CD4-positive, alpha-beta T cell treated with Interleukin-6 for 4 hours (primary cell): ENCODE measurements at regions not wholly inside any gene's neighbourhood (a gene's known extent, or its start where the extent isn't known, plus 50 kb on each side); places are given as distances from the start of the nearest gene placed in this dataset.

Experiments
- DNase-seq: peaks from one replicate; pipeline ENCODE4 v3.0.0-alpha.2; 2020; ENCODE audit warnings: mixed read lengths

DNA sequence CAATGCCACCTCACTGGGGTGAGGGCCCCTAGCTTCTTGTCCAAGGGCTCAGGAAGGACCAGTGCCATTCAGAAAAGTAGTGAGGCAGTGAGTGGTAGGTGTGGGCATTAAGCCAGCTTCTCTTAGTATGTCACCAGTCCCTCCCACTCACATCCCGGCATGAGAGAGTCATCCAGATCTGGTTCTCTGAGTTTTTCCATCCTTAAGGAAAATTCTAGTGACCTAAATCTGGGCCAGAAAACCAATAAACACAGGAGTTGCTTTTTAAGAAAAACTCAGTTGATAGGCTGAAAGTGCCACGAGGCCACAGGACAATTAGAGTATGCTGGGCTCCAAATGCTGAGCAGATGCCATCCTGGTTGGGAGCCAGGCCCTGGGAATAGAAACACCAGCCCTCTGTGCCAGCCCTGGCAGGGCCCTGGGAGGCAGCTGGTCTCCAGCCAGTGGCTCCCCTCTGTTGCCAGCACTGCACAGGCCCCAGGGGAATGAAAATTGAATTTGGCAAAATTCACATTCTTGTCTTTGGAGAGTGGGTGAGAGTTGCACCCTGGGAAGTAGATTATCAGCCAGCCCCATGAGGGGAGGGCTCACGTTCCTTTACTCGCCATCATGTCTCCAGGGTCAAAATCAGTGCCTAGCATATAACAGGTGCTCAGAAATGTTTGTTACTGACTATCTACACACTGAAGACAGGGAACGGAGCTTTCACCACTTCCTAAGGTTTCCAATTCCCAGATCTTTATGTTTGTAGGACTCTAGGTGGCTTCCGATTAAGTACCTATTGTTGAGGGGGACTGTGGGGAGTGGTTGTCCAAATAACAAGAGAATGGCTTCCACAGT is 52.8 kb downstream of the FAM43A start:
- no peak for DNase-seq

DNA sequence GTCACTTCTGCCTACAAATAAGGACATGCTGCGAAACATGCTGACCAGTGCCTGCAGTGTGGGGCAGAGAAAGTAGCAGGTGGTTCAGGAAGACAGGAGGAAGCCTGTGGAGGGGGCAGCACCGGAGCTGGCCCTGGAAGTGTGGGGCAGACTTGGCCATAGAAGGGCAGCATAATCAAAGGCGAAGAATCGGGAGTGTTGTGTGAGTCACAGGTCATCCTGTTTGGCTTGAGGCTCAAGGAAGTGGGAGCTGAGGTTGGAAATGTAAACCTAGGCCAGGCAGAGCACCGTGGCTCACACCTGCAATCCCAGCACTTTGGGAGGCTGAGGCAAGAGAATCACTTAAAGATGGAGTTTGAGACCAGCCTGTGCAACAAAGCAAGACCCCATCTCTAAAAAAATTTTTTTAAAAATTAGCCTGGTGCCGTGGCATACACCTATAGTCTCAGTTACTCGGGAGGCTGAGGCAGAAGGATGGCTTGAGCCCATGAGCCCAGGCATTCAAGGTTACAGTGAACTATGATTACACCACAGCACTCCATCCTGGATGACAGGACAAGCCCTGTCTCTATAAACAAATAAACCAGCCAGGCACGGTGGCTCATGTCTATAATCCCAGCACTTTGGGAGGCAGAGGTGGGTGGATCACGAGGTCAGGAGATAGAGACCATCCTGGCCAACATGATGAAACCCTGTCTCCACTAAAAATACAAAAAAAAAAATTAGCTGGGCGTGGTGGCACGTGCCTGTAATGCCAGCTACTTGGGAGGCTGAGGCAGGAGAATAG is 54.0 kb downstream of the FAM43A start:
- no peak for DNase-seq

DNA sequence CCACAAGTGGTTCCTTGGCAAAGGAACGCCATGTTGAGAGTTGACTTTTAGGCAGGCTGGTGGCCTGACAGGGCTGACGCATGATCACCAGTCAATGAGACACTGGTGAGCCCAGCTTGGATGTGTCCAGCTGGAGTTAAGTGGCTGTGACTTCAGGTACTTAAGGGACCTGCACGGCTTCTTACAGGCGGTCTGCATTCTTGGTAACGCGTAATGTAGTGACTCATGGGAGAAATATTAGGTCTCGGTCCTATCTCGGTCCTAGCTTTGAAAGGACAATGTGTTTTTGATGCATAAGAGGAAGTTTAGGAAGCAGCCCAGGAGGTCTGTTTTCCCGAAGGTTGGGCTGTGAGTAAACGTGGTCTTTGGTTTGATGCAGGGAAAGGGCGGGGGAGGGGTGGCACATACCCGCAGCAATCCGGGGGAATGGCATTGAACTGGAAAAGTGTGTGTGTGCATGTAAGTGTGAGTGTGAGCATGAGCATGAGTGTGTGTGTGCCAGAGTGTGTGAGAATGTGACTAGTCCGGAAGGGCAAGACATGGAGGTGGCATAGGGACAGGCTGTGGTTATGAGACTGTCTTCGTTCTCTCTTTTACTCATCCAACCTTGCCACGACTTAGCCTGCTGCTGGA is 55.3 kb downstream of the FAM43A start:
- no peak for DNase-seq

DNA sequence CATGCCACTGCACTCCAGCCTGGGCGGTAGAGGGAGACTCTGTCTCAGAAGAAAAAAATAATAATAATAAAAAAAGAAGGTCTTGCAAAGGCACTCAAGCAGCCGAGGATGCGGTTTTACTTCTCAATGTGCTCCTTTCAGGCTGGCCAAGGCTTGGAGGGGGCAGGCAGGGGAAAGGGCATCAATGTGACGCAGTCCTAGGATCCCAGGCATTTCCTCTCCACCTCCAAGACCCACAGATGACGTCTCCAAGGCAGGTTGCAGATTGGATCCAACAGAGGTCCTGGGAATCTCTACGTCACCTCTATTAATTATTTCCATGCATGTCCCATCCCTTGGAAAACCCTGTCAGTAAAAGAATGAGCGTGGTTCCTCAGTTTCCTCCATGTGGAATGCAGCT is 56.2 kb downstream of the FAM43A start:
- no peak for DNase-seq

DNA sequence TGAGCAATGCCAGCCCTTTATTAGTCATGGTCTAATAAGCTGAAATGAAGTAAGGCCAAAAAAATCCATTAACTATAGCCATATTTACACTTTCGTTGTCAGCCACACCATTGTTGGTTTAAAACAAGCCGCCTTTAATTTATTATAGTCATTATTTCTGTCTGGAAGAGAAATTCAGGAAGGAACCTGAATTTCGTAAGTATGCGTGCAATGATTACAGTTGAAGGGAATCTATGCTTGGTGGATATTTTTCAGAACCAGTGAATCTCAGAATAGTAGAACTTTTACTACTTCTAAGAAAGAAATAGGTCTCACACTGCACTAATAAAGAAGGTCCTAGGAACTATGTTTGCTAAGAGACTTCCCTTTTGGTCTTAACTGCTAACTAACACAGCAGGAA is 59.1 kb downstream of the FAM43A start:
- no peak for DNase-seq

DNA sequence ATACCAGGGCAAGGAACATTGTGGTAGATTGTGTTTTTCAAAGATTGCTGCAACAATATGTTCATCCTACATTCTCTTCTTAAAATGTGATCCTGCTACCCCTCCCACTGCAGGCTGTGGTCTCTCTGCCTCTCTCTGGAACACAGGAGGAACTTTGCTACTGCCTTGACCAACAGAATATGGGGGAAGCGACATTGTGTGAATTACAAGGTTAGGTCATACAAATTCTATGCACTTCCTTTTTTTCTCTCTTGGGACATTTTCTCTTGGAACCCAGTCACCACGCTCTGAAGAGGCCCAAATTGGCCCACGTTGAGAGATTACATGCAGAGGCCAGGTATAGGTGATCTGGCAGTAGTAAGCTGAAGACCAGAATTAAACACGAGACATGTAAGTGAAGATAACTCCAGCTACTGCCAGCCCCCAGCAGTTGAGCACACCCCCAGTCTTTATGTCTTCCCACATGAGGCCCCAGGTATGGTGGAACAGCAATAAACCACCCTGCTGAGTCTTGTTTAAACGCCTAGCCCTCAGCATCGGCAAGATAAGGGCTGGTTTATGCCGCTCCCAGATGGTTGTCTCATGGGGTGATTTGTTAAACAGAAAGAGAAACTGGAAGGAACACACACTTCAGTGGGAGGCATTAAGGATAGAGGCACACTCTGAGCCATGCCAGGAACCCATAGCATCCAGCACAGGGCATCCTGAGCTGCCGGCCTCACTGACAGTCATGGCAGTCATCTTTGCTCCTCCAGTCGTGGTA is 59.9 kb downstream of the FAM43A start:
- DNase-seq, result no peak

DNA sequence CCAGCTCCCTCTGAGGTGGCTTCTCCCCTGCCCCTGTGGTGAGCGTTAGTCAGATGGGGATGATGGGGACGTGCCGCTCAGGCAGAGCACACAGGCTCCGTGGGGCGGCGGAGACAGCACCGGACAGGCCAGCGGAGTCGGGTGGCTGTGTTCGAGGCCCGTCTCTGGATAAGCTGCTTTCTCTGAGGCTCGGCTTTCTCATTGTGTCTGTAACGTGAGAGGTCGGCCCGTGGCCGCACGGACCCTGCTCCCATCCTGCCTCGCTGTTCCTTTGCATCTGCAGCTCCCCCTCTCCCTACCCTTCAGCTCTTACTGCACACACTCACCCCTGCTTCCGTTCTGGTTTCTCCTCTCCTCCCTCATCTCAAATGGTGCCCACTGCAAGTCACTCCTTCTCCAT is 62.5 kb downstream of the FAM43A start:
- no peak for DNase-seq

DNA sequence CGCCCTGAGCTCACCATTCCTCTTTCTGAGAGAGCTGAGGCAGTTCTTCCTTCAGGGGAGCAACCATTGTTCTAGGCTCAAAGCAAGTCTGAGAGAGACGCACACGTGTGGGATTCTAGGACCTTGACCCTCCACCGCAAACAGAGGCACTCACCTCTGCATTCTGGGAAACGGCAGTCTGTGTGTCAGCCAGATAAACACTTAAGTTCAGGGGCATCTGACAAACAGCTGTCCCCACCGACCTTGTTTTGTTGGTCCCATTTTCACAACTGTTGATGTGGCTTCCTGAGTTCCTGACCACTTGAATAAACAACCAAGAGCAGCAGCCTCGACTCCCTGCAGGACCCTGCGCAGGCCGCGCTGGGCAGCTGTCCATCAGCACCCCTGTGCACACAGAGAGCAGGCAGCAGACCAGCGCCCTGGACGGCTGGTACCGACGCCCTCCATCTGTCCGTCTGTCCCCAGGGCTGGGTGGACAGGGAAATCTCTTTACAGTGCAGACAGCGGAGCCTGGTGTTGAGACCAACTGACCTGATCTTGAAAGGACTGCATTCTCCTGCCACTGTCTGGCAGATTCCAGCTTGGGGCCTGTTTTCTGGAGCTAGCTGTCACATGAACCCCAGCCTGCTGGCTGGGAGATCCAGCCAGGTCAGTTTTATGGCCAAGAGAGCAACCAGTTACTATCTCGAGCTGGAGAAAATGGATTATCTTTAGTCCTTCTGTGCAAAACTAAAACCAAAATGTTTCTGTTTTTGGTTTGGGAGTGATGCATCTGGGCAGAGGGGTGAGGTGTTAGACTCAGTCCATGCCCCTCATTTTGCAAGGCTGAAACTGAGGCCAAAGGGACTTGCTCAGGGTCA is 64.2 kb downstream of the FAM43A start:
- no peak for DNase-seq

DNA sequence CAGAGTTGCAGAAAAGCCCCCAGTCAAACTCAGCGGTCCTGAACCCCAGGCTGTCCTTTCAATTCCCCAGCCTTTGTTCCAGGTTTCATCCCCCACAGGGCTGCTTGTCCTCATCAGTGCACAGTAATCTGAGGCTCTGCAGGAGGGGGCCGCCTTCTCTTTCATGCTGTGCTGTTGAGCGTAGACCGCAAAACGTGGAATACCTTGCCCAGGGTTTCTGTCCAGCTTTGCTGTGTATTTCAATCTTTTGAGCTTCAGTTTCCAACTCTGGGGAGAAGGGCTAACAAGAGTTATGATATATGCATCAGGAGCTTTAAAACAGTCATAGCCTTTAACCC is 64.8 kb downstream of the FAM43A start:
- DNase-seq, result no peak

DNA sequence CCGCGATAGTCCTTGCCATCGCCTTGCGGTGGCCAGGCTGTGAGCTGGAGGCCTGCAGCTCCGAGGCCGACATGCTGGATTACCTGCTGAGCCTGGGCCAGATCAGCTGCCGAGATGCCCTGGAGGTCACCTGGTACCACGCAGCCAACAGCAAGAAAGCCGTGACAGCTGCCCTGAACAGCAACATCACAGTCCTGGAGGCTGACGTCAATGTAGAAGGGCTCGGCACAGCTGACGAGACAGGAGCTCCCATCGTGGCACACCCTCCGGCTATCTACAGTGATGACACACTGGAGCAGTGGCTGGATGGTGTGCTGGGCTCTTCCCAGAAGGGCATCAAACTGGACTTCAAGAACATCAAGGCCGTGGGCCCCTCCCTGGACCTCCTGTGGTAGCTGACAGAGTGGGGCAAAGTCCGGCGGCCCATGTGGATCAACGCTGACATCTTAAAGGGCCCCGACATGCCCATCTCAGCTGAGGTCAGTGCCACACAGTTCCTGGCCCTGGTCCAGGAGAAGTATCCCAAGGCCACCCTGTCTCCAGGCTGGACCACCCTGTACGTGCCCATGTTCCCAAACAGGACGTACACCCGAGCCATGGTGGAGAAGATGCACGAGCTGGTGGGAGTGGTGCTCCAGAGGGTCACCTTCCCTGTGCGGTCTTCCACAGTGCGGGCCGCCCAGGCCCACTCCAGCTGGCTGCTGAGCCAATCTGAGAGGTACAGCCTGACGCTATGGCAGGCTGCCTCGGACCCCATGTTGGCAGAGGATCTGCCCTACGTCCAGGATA is 70.2 kb downstream of the FAM43A start:
- no peak for DNase-seq

DNA sequence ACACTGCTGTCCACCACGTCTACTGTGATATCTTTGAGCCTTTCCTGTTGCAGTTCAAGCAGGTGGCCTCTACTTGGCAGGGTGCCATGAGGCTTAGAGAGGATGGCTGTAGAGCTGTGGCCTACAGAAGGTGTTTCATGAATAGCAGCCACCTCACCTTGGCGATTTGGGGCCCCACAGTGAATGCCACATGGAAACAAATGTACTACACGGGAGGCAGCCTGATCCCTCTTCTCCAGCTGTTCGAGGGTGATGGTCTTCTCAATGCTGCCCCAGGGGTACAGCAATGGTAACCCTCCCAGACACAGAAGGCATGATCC is 70.7 kb downstream of the FAM43A start:
- DNase-seq, result no peak

DNA sequence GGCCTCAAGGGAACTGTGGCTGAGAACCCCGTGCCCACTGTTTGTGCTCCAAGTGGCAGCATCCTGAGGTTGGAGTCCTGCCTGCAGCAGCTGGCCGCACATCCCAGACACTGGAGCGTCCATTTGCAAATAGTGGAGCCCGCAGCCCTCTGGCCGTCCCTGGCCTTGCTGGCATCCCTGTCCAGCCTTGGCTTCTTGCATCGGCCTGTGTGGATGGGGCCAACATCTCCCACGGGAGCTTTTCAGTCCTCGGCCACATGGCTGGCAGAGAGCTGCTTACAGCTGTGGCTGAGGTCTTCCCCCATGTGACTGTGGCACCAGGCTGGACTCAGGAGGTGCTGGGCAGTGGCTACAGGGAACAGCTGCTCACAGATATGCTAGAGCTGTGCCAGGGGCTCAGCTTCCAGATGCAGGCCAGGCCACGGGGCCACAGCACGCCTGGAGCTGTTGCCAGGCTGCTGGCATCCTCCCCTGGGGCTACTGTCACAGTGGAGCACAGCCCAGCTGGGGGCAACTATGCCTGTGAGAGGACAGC is 71.2 kb downstream of the FAM43A start:
- no peak for DNase-seq

DNA sequence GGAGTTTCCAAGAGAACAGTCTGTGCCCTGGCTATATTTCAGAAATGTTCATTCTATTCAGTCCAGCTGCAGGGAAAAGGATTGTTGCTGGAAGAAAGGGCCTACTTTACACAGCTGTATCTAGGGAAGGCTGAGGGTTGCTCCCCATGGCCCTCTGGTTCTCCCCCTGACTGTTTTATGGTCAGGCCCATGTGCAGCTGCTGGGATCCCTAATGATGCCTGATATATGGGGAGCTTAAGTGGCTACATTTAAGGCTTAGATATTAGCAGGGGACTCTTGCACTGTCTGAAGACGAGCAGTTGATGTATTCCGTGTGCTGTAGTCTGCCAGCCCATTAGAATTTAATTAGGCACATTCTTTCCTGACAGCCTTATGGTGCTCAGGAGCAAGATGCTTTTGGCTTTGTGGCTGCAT is 72.0 kb downstream of the FAM43A start:
- no peak for DNase-seq

DNA sequence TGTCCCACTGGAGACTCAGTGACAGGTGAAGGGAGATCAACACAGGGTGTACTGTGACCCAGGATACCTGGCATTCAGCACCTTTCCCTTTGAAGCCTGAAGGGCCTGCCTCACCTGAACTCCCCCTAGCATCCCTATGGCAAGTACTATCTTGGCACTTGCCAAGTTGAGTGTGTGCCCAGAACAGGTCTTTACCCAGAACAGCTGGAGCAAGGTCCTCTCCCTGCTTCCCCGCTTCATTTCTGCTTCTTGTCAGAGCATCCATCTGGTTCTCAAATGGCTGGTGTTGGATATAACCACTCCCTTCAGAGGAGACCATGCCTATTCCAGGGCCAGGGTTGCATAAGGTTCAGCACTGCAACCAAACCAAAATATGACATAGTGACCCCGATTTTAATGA is 73.0 kb downstream of the FAM43A start:
- no peak for DNase-seq

DNA sequence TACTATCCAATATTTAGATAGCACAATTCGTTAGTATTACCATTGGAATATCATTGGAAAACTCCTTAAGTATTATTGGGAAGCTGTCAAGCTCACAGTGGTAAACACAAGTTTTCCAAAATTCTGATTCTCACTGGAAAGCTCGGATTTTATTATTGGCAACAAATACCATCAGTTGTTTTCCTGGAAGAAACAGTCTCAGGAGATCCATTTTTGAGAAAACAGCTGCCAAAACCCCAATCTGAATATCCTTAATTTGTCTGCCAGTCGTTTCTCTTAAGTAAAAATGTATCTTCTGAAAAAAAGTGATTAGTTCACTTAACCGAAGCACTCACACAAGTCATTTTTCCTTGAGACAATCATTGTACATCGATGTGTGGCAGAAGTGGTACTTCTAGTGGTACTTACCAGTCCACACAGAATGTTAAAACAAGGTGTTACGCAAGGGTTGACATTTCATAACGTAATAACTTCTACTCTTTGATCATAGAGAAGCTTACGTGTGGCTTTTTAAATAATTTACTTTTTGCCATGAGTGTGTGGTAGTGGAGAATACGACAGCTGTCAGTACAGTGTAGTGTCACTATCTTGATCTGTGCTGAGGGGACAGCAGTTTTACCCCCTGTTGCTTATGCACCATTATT is 74.9 kb downstream of the FAM43A start:
- DNase-seq, result no peak

DNA sequence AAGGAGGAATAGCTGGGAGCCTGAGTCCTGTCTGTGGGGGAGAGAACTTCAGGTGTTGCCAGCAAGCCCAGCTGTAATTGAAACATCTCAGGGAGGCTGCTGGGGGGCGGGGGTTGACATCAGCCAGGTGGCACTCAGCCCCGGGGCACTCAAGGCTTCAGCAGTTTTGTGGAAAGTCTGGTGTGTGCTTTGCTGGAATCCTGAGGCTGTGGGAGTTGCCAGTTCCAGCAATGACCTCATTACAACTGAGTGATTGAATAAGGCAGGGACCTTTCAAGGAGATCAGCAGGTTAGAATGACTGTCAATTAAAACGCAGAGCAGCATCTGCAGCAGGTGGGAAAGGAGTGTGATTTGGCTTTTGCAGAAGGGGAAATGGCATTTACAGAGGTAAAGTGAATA is 75.7 kb downstream of the FAM43A start:
- DNase-seq, result no peak

DNA sequence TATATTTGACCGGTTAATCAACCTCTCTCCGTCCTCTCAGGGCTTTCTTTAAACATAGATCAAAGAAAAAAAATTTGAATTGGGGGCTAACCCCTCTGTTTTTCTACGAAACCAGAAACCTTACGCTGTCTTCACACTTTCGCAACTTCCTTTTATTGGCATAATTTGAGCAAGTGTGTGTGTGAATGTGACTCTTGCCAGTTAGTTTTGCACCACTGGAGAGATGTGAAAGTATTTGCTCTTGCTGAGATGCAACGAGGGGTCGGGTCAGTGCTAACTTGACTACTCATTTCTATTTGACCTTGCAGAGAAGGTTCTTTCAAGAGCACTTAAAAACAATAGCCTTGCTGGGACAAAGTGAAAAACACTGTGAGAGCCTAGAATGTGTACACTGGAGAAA is 81.2 kb downstream of the FAM43A start:
- no peak for DNase-seq

DNA sequence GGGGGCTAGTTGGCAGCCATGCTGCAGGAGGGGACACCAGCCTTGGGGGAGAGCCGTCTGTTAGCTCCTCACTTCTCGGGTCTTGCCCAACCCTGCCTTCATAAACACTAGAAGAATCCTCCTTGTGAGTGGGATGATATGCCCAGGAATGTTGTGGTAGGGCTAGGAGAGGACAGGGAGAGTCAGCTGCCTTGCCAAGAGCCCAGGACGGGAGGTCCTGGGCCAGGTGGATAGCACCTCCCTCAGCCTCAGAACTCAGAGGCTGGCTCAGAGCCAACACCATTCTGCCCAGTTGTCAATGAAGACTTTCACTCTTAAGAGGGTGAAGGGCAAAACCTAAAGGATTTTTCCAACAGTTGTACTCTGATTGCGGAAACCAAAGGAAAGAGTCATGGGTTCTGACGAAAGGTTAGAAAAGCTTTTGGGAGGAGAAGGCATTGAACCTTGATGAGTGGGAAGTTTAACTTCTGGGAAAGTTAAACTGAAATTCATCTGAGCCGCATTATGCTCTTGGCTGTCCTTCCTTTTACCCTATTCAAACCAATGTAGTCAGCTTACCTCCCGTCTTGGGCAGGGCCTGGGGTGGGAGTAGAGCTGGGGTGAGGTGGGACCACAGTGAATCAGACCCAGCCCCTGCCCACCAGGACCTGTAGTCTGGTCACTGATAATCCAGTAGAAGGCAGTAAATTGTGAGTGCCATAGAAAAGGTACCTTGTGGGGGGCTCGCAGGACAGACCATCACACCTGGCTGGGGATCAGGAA is 81.9 kb downstream of the FAM43A start:
- DNase-seq, result no peak

DNA sequence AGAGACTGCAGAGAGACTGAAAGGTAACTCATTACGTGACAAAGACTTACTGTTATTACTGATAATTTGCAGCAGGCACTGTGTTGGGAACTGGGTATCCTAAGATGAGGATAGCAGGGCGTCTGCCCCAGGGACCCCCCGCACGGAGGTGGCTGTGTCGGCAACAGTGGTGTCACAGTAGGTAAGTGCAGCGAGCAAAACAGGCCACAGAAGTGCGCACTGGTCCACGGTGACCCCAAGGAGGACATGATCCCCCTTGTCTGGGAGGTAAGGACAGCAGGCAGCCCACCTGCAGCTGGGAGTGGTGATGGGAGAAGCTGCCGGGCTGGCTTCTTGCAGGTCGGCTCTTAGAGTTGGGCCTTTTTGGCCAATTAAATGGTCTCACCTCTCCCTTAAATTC is 82.9 kb downstream of the FAM43A start:
- DNase-seq, result no peak
